H1 (cell line): ENCODE measurements at regions not wholly inside any gene's neighbourhood (a gene's known extent, or its start where the extent isn't known, plus 50 kb on each side); places are given as distances from the start of the nearest gene placed in this dataset.

Experiments used
- CTCF ChIA-PET: fragments of 300-600 bp; sonication (Branson Sonifier 250); formaldehyde crosslinking; loops from one replicate; lab custom pipeline; 2021; ENCODE audit not compliant: partially characterized antibody; lab: Charles Lee
- POLR2A ChIA-PET: fragments of 300-600 bp; sonication (Branson Sonifier 250); formaldehyde crosslinking; loops from one replicate; lab custom pipeline; 2021; ENCODE audit warnings: inconsistent platforms; ENCODE audit not compliant: partially characterized antibody; lab: Charles Lee
- DNase-seq, 2 experiments: peaks; one replicate each; pipeline versions ENCODE4 v3.0.0 to v3.0.0-alpha.2; 2010 to 2022; ENCODE audit warnings: low spot score in 2 of 2, low read depth in 1 of 2, mixed read lengths in 1 of 2
- FAIRE-seq: peaks from 2 replicates; lab custom pipeline; 2011; peaks lifted over from hg19 to GRCh38; lab: Jason Lieb, UNC
- H2AFZ ChIP-seq: 2 replicates; pipeline ENCODE4 v1.8.1; 2012; ENCODE audit warnings: low read length, inconsistent platforms
- H2AK5ac ChIP-seq: 2 replicates; pipeline ENCODE4 v1.6.1; 2013; ENCODE audit warnings: low read depth, low read length
- H2BK120ac ChIP-seq: replicated peaks from 2 replicates; pipeline ENCODE3; 2013; ENCODE audit warnings: low read depth, low read length, inconsistent platforms
- H2BK12ac ChIP-seq: 2 replicates; pipeline ENCODE4 v1.6.1; 2013; ENCODE audit warnings: low read depth, low read length
- H2BK15ac ChIP-seq: 2 replicates; pipeline ENCODE4 v1.6.1; 2013; ENCODE audit warnings: low read length
- H2BK20ac ChIP-seq: 2 replicates; pipeline ENCODE4 v1.6.1; 2013; ENCODE audit warnings: low read length
- H2BK5ac ChIP-seq: 2 replicates; pipeline ENCODE4 v1.6.1; 2013; ENCODE audit warnings: low read depth, low read length
- H3K14ac ChIP-seq: 2 replicates; pipeline ENCODE4 v1.6.1; 2013; ENCODE audit warnings: inconsistent platforms; ENCODE audit not compliant: insufficient read length
- H3K18ac ChIP-seq: 2 replicates; pipeline ENCODE4 v1.6.1; 2013; ENCODE audit warnings: low read length; ENCODE audit errors: extremely low read depth
- H3K23ac ChIP-seq: 2 replicates; pipeline ENCODE4 v1.6.1; 2013; ENCODE audit warnings: inconsistent platforms; ENCODE audit not compliant: insufficient read length
- H3K23me2 ChIP-seq: 2 replicates; pipeline ENCODE4 v1.6.1; 2013; ENCODE audit warnings: low read depth, low read length
- H3K27ac ChIP-seq: 2 replicates; pipeline ENCODE4 v1.6.1; 2011; ENCODE audit warnings: low read depth, low read length, inconsistent platforms
- H3K27me3 ChIP-seq, 4 experiments: replicated peaks in 1 of 4; 1 replicate in 1 of 4; 2 replicates in 3 of 4; pipeline versions ENCODE4 v1.6.1 to v1.8.1; 2011 to 2013; ENCODE audit warnings: low read length in 3 of 4, mild to moderate bottlenecking in 3 of 4, inconsistent platforms in 2 of 4, mixed read lengths in 2 of 4, moderate library complexity in 1 of 4; ENCODE audit not compliant: control insufficient read depth in 3 of 4, insufficient read depth in 3 of 4; ENCODE audit errors: extremely low read depth in 1 of 4
- H3K36me3 ChIP-seq, 4 experiments: 2 replicates each; pipeline versions ENCODE4 v1.6.1 to v1.8.1; 2011 to 2013; ENCODE audit warnings: mild to moderate bottlenecking in 4 of 4, low read length in 3 of 4, moderate library complexity in 2 of 4, control low read depth in 1 of 4, inconsistent platforms in 1 of 4; ENCODE audit not compliant: insufficient read depth in 4 of 4, control insufficient read depth in 2 of 4
- H3K4ac ChIP-seq: replicated peaks from 2 replicates; pipeline ENCODE3; 2013; ENCODE audit warnings: low read length, low read depth, mixed read lengths, inconsistent platforms; ENCODE audit not compliant: insufficient read length
- H3K4me1 ChIP-seq, 4 experiments: replicated peaks in 1 of 4; 1 replicate in 1 of 4; 2 replicates in 3 of 4; pipeline versions ENCODE4 v1.6.1 to v1.8.1; 2011 to 2013; ENCODE audit warnings: low read length in 3 of 4, inconsistent platforms in 2 of 4, mixed read lengths in 1 of 4; ENCODE audit not compliant: insufficient read depth in 4 of 4, control insufficient read depth in 3 of 4
- H3K4me2 ChIP-seq, 2 experiments: 2 replicates each; pipeline versions ENCODE4 v1.6.1 to v1.8.1; 2011 to 2013; ENCODE audit warnings: low read depth in 2 of 2, low read length in 2 of 2, control low read depth in 1 of 2, inconsistent platforms in 1 of 2, mild to moderate bottlenecking in 1 of 2; ENCODE audit not compliant: insufficient read depth in 1 of 2
- H3K4me3 ChIP-seq, 4 experiments: fragments of 200-600, 300-600 bp in 1 of 4; sonication (generic), shearing (Covaris generic), sonication (Bioruptor Twin) in 1 of 4; 2 replicates each; pipeline versions ENCODE4 v1.5.1 to v1.8.1; 2011 to 2016; ENCODE audit warnings: low read length in 4 of 4, low read depth in 3 of 4, control low read depth in 2 of 4, inconsistent platforms in 2 of 4, mild to moderate bottlenecking in 2 of 4, mixed read lengths in 1 of 4, moderate library complexity in 1 of 4; ENCODE audit not compliant: insufficient read depth in 2 of 4; ENCODE audit errors: extremely low read depth in 1 of 4
- H3K56ac ChIP-seq: replicated peaks from 2 replicates; pipeline ENCODE3; 2013; ENCODE audit warnings: low read depth, mild to moderate bottlenecking, mixed read lengths, low read length, inconsistent platforms; ENCODE audit not compliant: insufficient read length
- H3K79me1 ChIP-seq: 2 replicates; pipeline ENCODE4 v1.6.1; 2013; ENCODE audit warnings: low read depth, low read length, control low read depth
- H3K79me2 ChIP-seq, 2 experiments: 2 replicates each; pipeline versions ENCODE4 v1.6.1 to v1.8.1; 2012 to 2013; ENCODE audit warnings: low read length in 2 of 2, mild to moderate bottlenecking in 2 of 2, inconsistent platforms in 1 of 2; ENCODE audit not compliant: insufficient read depth in 2 of 2, control insufficient read depth in 1 of 2
- H3K9ac ChIP-seq, 4 experiments: replicated peaks in 1 of 4; 1 replicate in 1 of 4; 2 replicates in 3 of 4; pipeline versions ENCODE4 v1.6.1 to v1.8.1; 2011 to 2013; ENCODE audit warnings: low read depth in 3 of 4, low read length in 3 of 4, control low read depth in 2 of 4, mild to moderate bottlenecking in 2 of 4, moderate library complexity in 2 of 4, inconsistent platforms in 1 of 4; ENCODE audit errors: extremely low read depth in 1 of 4
- H3K9me3 ChIP-seq, 2 experiments: 2 replicates each; pipeline versions ENCODE4 v1.6.1 to v1.8.1; 2012 to 2013; ENCODE audit warnings: mild to moderate bottlenecking in 2 of 2, moderate library complexity in 2 of 2, control low read depth in 1 of 2, inconsistent platforms in 1 of 2, low read depth in 1 of 2, low read length in 1 of 2, mixed read lengths in 1 of 2; ENCODE audit not compliant: insufficient read depth in 2 of 2
- H4K20me1 ChIP-seq, 2 experiments: replicated peaks in 1 of 2; 2 replicates each; pipeline versions ENCODE3 to v1.8.1; 2011 to 2013; ENCODE audit warnings: inconsistent platforms in 2 of 2, low read length in 2 of 2, mild to moderate bottlenecking in 1 of 2; ENCODE audit not compliant: insufficient read depth in 2 of 2, control insufficient read depth in 1 of 2
- H4K5ac ChIP-seq: 2 replicates; pipeline ENCODE4 v1.6.1; 2013; ENCODE audit warnings: low read length, low read depth, mixed read lengths, inconsistent platforms; ENCODE audit not compliant: insufficient read length
- H4K8ac ChIP-seq: 2 replicates; pipeline ENCODE4 v1.8.0; 2013; ENCODE audit warnings: mild to moderate bottlenecking, moderate library complexity, low read length, inconsistent platforms; ENCODE audit not compliant: insufficient read depth; ENCODE audit errors: extremely low read depth
- H4K91ac ChIP-seq: replicated peaks from 2 replicates; pipeline ENCODE3; 2013; ENCODE audit warnings: low read length, mixed read lengths, inconsistent platforms; ENCODE audit not compliant: insufficient read length
- ATF3 ChIP-seq: IDR thresholded peaks from 2 replicates; pipeline ENCODE4 v1.6.1; 2011; ENCODE audit warnings: low read depth, mild to moderate bottlenecking, low read length; ENCODE audit not compliant: insufficient read depth
- CBX5 ChIP-seq: fragments of 300-800, 300-1000 bp; sonication (generic); IDR thresholded peaks from 2 replicates; pipeline ENCODE4 v1.7.1; 2016; ENCODE audit warnings: antibody characterized with exemption, low read length, low read depth
- CBX8 ChIP-seq: fragments of 300-800, 300-1000 bp; sonication (generic); IDR thresholded peaks from 2 replicates; pipeline ENCODE4 v1.7.1; 2016; ENCODE audit warnings: low read depth, low read length, borderline replicate concordance
- EGR1 ChIP-seq: IDR thresholded peaks from 2 replicates; pipeline ENCODE4 v1.6.1; 2011; ENCODE audit warnings: low read depth, low read length, borderline replicate concordance
- FOSL1 ChIP-seq: IDR thresholded peaks from 2 replicates; pipeline ENCODE4 v1.6.1; 2011; ENCODE audit warnings: mild to moderate bottlenecking, low read depth, low read length, moderate library complexity; ENCODE audit not compliant: insufficient read depth
- KDM4A ChIP-seq: IDR thresholded peaks from one replicate; pipeline ENCODE4 v1.7.1; 2012; ENCODE audit warnings: low read depth, mild to moderate bottlenecking, moderate library complexity, low read length, inconsistent platforms; ENCODE audit not compliant: severe bottlenecking
- PHF8 ChIP-seq: fragments of 200-600 bp; sonication (generic); conservative IDR thresholded peaks from 2 replicates; pipeline ENCODE4 v1.7.1; 2012; ENCODE audit warnings: low read depth, mild to moderate bottlenecking, inconsistent platforms, low read length, moderate library complexity
- RNF2 ChIP-seq: fragments of 200-900, 300-1000 bp; sonication (generic); IDR thresholded peaks from 2 replicates; pipeline ENCODE4 v1.7.1; 2016; ENCODE audit warnings: borderline replicate concordance, low read depth, mild to moderate bottlenecking, antibody characterized with exemption, low read length; ENCODE audit not compliant: poor library complexity, severe bottlenecking; ENCODE audit errors: missing control alignments
- SIRT6 ChIP-seq: IDR thresholded peaks from one replicate; pipeline ENCODE4 v1.7.1; 2012; ENCODE audit warnings: low read length, inconsistent platforms
- SP1 ChIP-seq: IDR thresholded peaks from 2 replicates; pipeline ENCODE4 v1.6.1; 2011; ENCODE audit warnings: low read depth, low read length
- SP4 ChIP-seq: IDR thresholded peaks from 2 replicates; pipeline ENCODE4 v1.6.1; 2012; ENCODE audit warnings: low read length, inconsistent platforms
- SUZ12 ChIP-seq: fragments of 200-600 bp; sonication (generic); IDR thresholded peaks from 2 replicates; pipeline ENCODE4 v1.6.1; 2012; ENCODE audit warnings: mild to moderate bottlenecking, inconsistent platforms, low read length, moderate library complexity, mixed read lengths
- WGBS, 2 experiments: shearing (Covaris generic) in 1 of 2; methylation state at CpG; one replicate each; pipeline versions ENCODE4 v1.1.6 to v1.1.7; 2013 to 2015; ENCODE audit warnings: low lambda C conversion rate in 2 of 2, mixed read lengths in 2 of 2, inconsistent platforms in 1 of 2, low coverage in 1 of 2, missing lambda C conversion rate in 1 of 2; ENCODE audit not compliant: insufficient replicate concordance in 2 of 2, insufficient coverage in 1 of 2, insufficient read length in 1 of 2; ENCODE audit errors: extremely low coverage in 1 of 2, missing lambda C conversion rate in 1 of 2; 5-methylcytosine and 5-hydroxymethylcytosine counted together

GRCh38 chr21:39121600-39122355 lies 61.5 kb downstream of the PSMG1 start:
- no peak overlapping the region for H3K14ac ChIP-seq
- no peak overlapping the region for H2AK5ac ChIP-seq
- H3K9ac ChIP-seq, result no peak overlapping the region
- no peaks in the 10 kb centered on the region; the same call in 1 of the 2 replicates for H3K23me2 ChIP-seq
- no peaks in the 10 kb centered on the region for H3K36me3 ChIP-seq
- H3K18ac ChIP-seq, result no peak overlapping the region
- H2AFZ ChIP-seq, result no peak overlapping the region
- H4K8ac ChIP-seq, result no peak overlapping the region
- H3K4me3 ChIP-seq, result no peak overlapping the region
- no peak overlapping the region for H3K56ac ChIP-seq
- no peak overlapping the region for H2BK120ac ChIP-seq
- no peak overlapping the region for H2BK5ac ChIP-seq
- H4K20me1 ChIP-seq, result peaks cover 0 to 5% of the 10 kb centered on the region in 2 experiments
- no peak overlapping the region for H2BK15ac ChIP-seq
- no peak overlapping the region for H3K23ac ChIP-seq
- no peak overlapping the region for H2BK20ac ChIP-seq
- no peaks in the 10 kb centered on the region for H3K79me2 ChIP-seq
- H3K4me1 ChIP-seq, result peaks cover 0 to 4% (median 2%) of the 10 kb centered on the region in 4 experiments; a peak in 5 of 7 replicates
- peak overlapping the region; percentile 36 for H4K91ac ChIP-seq
- ChIA-PET CTCF (interaction anchor here (1.3 kb wide), 1 partner anchor 133 kb away, joined by 3 read pairs; no protein-coding TSS in a partner anchor), POLR2A (no interaction called here)
- FAIRE-seq (no peak), DNase-seq (peak in 1 of 2 experiments; percentile 31)
- H3K27me3 ChIP-seq, result no peaks in the 10 kb centered on the region
- WGBS, 2 experiments, result 88% methylated on average over 7 of the region's 7 CpGs; no CpG with 5 or more reads in 1 of the 2 experiments
- H3K27ac ChIP-seq, result no peak overlapping the region
- no peak overlapping the region for H2BK12ac ChIP-seq
- H4K5ac ChIP-seq, result no peak overlapping the region
- no peak overlapping the region for H3K4ac ChIP-seq
- H3K79me1 ChIP-seq, result no peaks in the 10 kb centered on the region
- H3K9me3 ChIP-seq, result no peaks in the 10 kb centered on the region; a peak in 1 of 4 replicates
- no peak overlapping the region for H3K4me2 ChIP-seq
- TF ChIP-seq KDM4A (no peak), ATF3 (no peak), SUZ12 (no peak), FOSL1 (no peak), SP4 (no peak), CBX5 (no peak), SP1 (no peak), SIRT6 (no peak), CBX8 (no peak), EGR1 (no peak), RNF2 (no peak), PHF8 (no peak)
